ENCODE measurements at regions not wholly inside any gene's neighbourhood (a gene's known extent, or its start where the extent isn't known, plus 50 kb on each side); places are given as distances from the start of the nearest gene placed in this dataset.

DNA sequence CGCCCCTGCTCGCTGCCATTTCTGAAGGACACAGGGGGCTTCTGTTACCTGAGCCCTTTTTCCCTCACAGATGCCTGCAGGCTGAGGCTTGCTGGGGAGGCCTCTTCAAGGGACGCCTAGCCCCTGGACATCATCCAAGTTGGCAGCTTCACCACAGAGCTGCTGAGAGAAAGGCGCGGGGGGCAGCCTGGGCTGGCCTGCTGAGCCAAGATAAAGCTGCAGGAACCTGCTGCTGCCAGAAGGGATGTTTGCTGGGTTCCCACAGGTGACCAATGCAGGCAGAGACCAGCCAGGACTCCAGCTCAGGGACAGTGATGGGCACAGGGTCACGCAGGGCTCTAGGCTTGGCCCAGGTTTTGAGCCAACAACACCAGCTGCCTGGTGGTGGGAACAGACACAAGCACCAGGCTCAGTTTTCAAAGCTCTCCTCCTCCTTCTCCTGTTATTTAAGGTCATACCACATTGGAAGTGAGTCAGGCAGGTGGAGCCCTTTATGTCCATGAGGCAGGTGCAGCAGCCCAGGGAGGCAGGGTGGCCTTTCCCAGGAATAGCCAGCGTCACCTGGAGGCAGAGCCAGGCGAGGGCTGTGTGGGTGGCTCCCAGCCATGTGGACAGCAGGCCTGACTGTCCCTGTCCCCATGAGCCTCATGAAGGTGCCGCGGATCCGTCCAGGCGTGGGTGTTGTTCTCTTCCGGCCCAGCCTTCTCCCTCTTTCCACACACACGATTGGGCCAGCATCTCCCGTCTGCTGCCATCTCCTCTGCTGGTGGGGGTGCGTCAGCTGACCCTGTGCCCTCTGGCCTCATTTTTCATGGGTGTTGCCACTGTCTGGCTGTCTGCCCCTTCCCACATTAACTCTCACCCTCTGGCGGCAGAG, 515.5 kb upstream of the MYT1L start:
- H3K27me3 Mint-ChIP-seq: no peaks in the 10 kb centered on the region
- Histone ChIP-seq H3K4me1 (ENCODE audit: control insufficient read depth in 1 of 2, extremely low read depth in 1 of 2, insufficient read depth in 2 of 2, low read length in 2 of 2) (no peaks in the 10 kb centered on the region), H3K27ac (ENCODE audit: low read length) (no peak overlapping the region), H3K4me3 (ENCODE audit: control insufficient read depth in 1 of 2, extremely low read depth in 1 of 2, low read length in 1 of 2) (no peak overlapping the region), H3K9me3 (no peaks in the 10 kb centered on the region), H3K27me3 (replicated peaks in 1 of 2; ENCODE audit: control insufficient read depth in 2 of 2, extremely low read depth in 1 of 2, insufficient read depth in 2 of 2, low read length in 1 of 2) (peaks cover 0 to 7% of the 10 kb centered on the region in 2 experiments), H3K36me3 (ENCODE audit: control insufficient read depth in 2 of 2, extremely low read depth in 1 of 2, insufficient read depth in 1 of 2, low read length in 1 of 2) (no peaks in the 10 kb centered on the region)
- H3K4me1 Mint-ChIP-seq: no peaks in the 10 kb centered on the region
- H3K36me3 Mint-ChIP-seq: no peaks in the 10 kb centered on the region
- H3K4me3 Mint-ChIP-seq: no peak overlapping the region
- 61% methylated on average over 14 of the region's 17 CpGs for WGBS (ENCODE audit: insufficient coverage)
- no peak overlapping the region for H3K27ac Mint-ChIP-seq
- no peaks in the 10 kb centered on the region for H3K9me3 Mint-ChIP-seq
- ChIA-PET POLR2A (no interaction called here), CTCF (no interaction called here)
- ATAC-seq (replicated peaks in 1 of 4) (no peak), DNase-seq (no peak)

DNA sequence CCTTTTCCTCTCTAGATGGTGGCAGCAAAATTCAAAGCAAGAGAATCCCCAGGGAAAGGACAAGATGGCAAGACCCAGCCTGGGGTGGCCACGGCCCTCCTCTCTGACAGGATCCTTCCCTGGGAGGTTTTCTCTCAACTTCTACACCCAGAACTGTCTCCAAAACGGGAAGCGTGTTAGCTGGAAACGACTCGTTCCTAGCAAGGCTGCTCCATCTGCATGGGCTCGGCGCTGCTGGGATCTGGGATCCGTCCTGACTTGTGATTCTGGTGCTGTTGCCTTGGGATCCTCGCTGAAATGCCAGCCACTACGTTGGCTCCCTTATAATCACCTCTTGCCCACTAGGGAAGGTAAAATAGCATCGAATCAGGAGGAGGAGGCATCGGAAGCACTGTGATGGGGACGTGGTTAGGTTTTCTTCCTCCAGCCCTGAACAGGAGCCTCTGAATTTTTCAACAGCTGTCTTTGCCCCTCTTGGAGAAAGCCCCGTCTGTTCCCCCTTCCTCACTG, 514.8 kb upstream of the MYT1L start:
- WGBS (ENCODE audit: insufficient coverage): 61% methylated on average over 5 of the region's 14 CpGs
- Mint-ChIP-seq H3K4me1 (no peaks in the 10 kb centered on the region), H3K36me3 (no peaks in the 10 kb centered on the region), H3K4me3 (no peak overlapping the region), H3K27me3 (no peaks in the 10 kb centered on the region), H3K27ac (no peak overlapping the region), H3K9me3 (no peaks in the 10 kb centered on the region)
- POLR2A ChIA-PET: no interaction called here
- H3K4me3 ChIP-seq (ENCODE audit: control insufficient read depth in 1 of 2, extremely low read depth in 1 of 2, low read length in 1 of 2): no peak overlapping the region
- no peak for ATAC-seq (replicated peaks in 1 of 4)
- DNase-seq: no peak
- H3K4me1 ChIP-seq (ENCODE audit: control insufficient read depth in 1 of 2, extremely low read depth in 1 of 2, insufficient read depth in 2 of 2, low read length in 2 of 2): no peaks in the 10 kb centered on the region
- no peak overlapping the region for H3K27ac ChIP-seq (ENCODE audit: low read length)
- no peaks in the 10 kb centered on the region for H3K36me3 ChIP-seq (ENCODE audit: control insufficient read depth in 2 of 2, extremely low read depth in 1 of 2, insufficient read depth in 1 of 2, low read length in 1 of 2)
- H3K27me3 ChIP-seq (replicated peaks in 1 of 2; ENCODE audit: control insufficient read depth in 2 of 2, extremely low read depth in 1 of 2, insufficient read depth in 2 of 2, low read length in 1 of 2): peaks cover 0 to 7% of the 10 kb centered on the region in 2 experiments
- CTCF ChIA-PET: no interaction called here
- no peaks in the 10 kb centered on the region for H3K9me3 ChIP-seq

DNA sequence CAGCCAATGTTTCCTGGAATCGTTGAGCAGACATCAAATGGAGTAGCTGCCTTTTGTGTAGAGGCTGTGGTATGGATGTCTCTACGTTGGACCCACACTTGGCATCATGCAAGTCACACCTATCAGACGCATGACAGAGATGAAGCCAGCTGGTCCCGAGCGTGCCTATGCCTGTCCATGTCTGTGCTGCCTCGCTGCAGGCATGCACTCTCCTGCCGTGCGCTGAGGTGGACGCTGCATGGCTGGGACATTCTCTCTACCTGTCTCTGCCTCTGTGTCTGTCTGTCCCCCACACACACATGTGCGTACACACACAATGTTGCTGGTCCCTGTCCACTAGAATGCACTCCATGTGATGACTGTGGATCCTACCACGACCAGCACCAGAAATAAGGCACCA, 514.2 kb upstream of the MYT1L start:
- Mint-ChIP-seq H3K27ac (no peak overlapping the region), H3K9me3 (no peaks in the 10 kb centered on the region), H3K27me3 (no peaks in the 10 kb centered on the region), H3K4me1 (no peaks in the 10 kb centered on the region), H3K36me3 (no peaks in the 10 kb centered on the region), H3K4me3 (no peak overlapping the region)
- Histone ChIP-seq H3K27me3 (replicated peaks in 1 of 2; ENCODE audit: control insufficient read depth in 2 of 2, extremely low read depth in 1 of 2, insufficient read depth in 2 of 2, low read length in 1 of 2) (peaks cover 0 to 7% of the 10 kb centered on the region in 2 experiments), H3K27ac (ENCODE audit: low read length) (no peak overlapping the region), H3K9me3 (no peaks in the 10 kb centered on the region), H3K4me3 (ENCODE audit: control insufficient read depth in 1 of 2, extremely low read depth in 1 of 2, low read length in 1 of 2) (no peak overlapping the region), H3K36me3 (ENCODE audit: control insufficient read depth in 2 of 2, extremely low read depth in 1 of 2, insufficient read depth in 1 of 2, low read length in 1 of 2) (no peaks in the 10 kb centered on the region), H3K4me1 (ENCODE audit: control insufficient read depth in 1 of 2, extremely low read depth in 1 of 2, insufficient read depth in 2 of 2, low read length in 2 of 2) (no peaks in the 10 kb centered on the region)
- 77% methylated on average over 9 of the region's 11 CpGs for WGBS (ENCODE audit: insufficient coverage)
- POLR2A ChIA-PET: no interaction called here
- CTCF ChIA-PET: no interaction called here
- DNase-seq: no peak
- no peak for ATAC-seq (replicated peaks in 1 of 4)

DNA sequence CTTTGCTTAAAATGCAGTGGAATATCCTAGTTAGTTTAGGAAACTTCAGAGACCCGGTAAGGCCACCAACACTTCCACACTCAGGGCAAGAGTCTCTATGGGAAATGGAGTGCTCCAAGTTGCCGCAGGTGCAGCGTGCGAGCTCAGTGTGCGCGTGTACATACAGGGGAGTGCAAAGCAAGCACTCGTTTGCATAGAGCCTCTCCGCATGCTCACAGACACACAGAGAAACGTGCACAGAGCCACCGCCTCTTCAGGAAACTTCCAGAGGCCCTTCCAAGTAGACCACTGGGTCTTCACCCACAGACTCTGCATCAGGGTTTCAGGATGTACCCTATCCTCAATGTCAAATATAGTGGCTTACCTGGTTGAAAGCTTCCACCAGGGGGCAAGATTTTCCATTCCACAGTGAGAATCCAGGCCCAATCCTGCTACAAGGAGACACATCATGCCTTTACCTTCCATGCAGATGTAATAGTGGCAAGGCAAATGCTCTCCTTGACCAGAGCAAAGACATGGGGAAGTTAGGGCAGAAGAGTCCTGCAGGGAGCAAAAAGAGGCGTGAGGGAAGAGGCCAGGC, 513.0 kb upstream of the MYT1L start:
- Mint-ChIP-seq H3K4me3 (no peak overlapping the region), H3K36me3 (no peaks in the 10 kb centered on the region), H3K27ac (no peak overlapping the region), H3K27me3 (no peaks in the 10 kb centered on the region), H3K4me1 (no peaks in the 10 kb centered on the region), H3K9me3 (no peaks in the 10 kb centered on the region)
- ChIA-PET POLR2A (no interaction called here), CTCF (no interaction called here)
- DNase-seq (no peak), ATAC-seq (replicated peaks in 1 of 4) (no peak)
- Histone ChIP-seq H3K4me1 (ENCODE audit: control insufficient read depth in 1 of 2, extremely low read depth in 1 of 2, insufficient read depth in 2 of 2, low read length in 2 of 2) (no peaks in the 10 kb centered on the region), H3K27ac (ENCODE audit: low read length) (no peak overlapping the region), H3K9me3 (no peaks in the 10 kb centered on the region), H3K4me3 (ENCODE audit: control insufficient read depth in 1 of 2, extremely low read depth in 1 of 2, low read length in 1 of 2) (no peak overlapping the region), H3K27me3 (replicated peaks in 1 of 2; ENCODE audit: control insufficient read depth in 2 of 2, extremely low read depth in 1 of 2, insufficient read depth in 2 of 2, low read length in 1 of 2) (peaks cover 0 to 2% of the 10 kb centered on the region in 2 experiments), H3K36me3 (ENCODE audit: control insufficient read depth in 2 of 2, extremely low read depth in 1 of 2, insufficient read depth in 1 of 2, low read length in 1 of 2) (no peaks in the 10 kb centered on the region)
- 85% methylated on average over 10 of the region's 11 CpGs for WGBS (ENCODE audit: insufficient coverage)

DNA sequence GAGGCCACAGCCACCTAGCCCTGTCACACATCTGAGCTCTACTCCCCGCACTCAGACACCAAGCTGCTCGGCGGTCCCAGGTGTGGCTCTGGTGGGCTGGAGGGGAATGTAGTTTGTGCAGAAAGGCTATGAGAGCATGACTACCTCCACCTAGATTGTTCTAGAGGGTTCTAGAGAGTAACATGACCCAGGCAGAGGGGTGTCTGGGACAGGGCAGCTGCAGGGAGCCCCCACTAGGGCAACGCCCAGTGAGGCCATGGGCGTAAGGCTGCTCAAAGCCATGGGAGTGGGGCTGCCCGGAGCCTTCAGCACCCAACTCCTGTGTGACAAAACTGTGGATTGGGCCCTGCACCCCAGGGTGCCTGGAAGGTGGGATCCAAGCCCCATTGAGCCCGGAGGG, 511.4 kb upstream of the MYT1L start:
- ChIA-PET CTCF (no interaction called here), POLR2A (no interaction called here)
- Histone ChIP-seq H3K27ac (ENCODE audit: low read length) (no peak overlapping the region), H3K4me3 (ENCODE audit: control insufficient read depth in 1 of 2, extremely low read depth in 1 of 2, low read length in 1 of 2) (no peak overlapping the region), H3K4me1 (ENCODE audit: control insufficient read depth in 1 of 2, extremely low read depth in 1 of 2, insufficient read depth in 2 of 2, low read length in 2 of 2) (no peaks in the 10 kb centered on the region), H3K36me3 (ENCODE audit: control insufficient read depth in 2 of 2, extremely low read depth in 1 of 2, insufficient read depth in 1 of 2, low read length in 1 of 2) (no peaks in the 10 kb centered on the region), H3K27me3 (replicated peaks in 1 of 2; ENCODE audit: control insufficient read depth in 2 of 2, extremely low read depth in 1 of 2, insufficient read depth in 2 of 2, low read length in 1 of 2) (peaks cover 0 to 11% of the 10 kb centered on the region in 2 experiments), H3K9me3 (no peaks in the 10 kb centered on the region)
- 87% methylated on average over 4 of the region's 7 CpGs for WGBS (ENCODE audit: insufficient coverage)
- peaks cover 0 to 7% (median 0%) of the 10 kb centered on the region in 3 donors for H3K9me3 Mint-ChIP-seq
- H3K4me1 Mint-ChIP-seq: no peaks in the 10 kb centered on the region
- DNase-seq (no peak), ATAC-seq (replicated peaks in 1 of 4) (no peak)
- no peak overlapping the region for H3K27ac Mint-ChIP-seq
- no peak overlapping the region for H3K4me3 Mint-ChIP-seq
- no peaks in the 10 kb centered on the region for H3K36me3 Mint-ChIP-seq
- peaks cover 0 to 4% of the 10 kb centered on the region in 2 donors for H3K27me3 Mint-ChIP-seq

DNA sequence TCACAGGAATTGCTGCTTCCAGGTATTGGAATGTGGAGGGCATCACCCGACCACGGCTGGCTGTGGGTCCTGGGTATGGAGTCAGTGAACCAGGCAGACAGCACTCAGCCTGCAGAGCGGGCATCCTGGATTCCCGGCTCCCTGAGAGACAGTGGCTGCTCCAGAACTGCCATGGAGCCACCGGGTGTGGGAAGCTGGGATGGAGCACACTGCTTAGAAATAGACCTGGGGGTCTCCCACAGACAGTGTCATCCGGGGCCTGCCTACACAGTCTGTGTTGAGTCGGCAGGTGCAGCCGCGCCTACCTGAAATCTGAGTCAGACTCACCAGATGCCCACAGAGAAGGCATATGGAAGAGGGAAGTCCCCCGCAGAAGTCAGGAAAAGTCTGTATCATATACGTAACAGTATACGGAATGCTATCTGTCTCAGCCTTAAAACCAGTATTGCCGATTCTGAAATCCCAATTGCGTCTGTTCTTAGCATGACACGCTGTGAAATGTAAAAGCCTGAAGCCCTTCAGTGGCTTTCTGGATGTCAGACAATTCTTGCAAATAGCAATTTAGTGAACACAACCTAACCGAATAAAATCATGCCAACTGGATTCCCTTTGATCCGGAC, 509.7 kb upstream of the MYT1L start:
- H3K27me3 ChIP-seq (replicated peaks in 1 of 2; ENCODE audit: control insufficient read depth in 2 of 2, extremely low read depth in 1 of 2, insufficient read depth in 2 of 2, low read length in 1 of 2): peaks cover 0 to 14% of the 10 kb centered on the region in 2 experiments
- H3K27me3 Mint-ChIP-seq: peaks cover 0 to 4% of the 10 kb centered on the region in 2 donors
- no peaks in the 10 kb centered on the region for H3K4me1 ChIP-seq (ENCODE audit: control insufficient read depth in 1 of 2, extremely low read depth in 1 of 2, insufficient read depth in 2 of 2, low read length in 2 of 2)
- H3K36me3 ChIP-seq (ENCODE audit: control insufficient read depth in 2 of 2, extremely low read depth in 1 of 2, insufficient read depth in 1 of 2, low read length in 1 of 2): no peaks in the 10 kb centered on the region
- H3K4me3 ChIP-seq (ENCODE audit: control insufficient read depth in 1 of 2, extremely low read depth in 1 of 2, low read length in 1 of 2): no peak overlapping the region
- no peak overlapping the region for H3K27ac Mint-ChIP-seq
- no peaks in the 10 kb centered on the region for H3K4me1 Mint-ChIP-seq
- H3K4me3 Mint-ChIP-seq: no peak overlapping the region
- H3K27ac ChIP-seq (ENCODE audit: low read length): no peak overlapping the region
- ATAC-seq (replicated peaks in 1 of 4) (no peak), DNase-seq (no peak)
- ChIA-PET CTCF (no interaction called here), POLR2A (no interaction called here)
- H3K9me3 Mint-ChIP-seq: peaks cover 0 to 13% (median 0%) of the 10 kb centered on the region in 3 donors
- WGBS (ENCODE audit: insufficient coverage): 88% methylated on average over 13 of the region's 17 CpGs
- H3K36me3 Mint-ChIP-seq: no peaks in the 10 kb centered on the region
- H3K9me3 ChIP-seq: no peaks in the 10 kb centered on the region

All from T-cell (primary cell).